ENCODE measurements at regions not wholly inside any gene's neighbourhood (a gene's known extent, or its start where the extent isn't known, plus 50 kb on each side); places are given as distances from the start of the nearest gene placed in this dataset.

DNA sequence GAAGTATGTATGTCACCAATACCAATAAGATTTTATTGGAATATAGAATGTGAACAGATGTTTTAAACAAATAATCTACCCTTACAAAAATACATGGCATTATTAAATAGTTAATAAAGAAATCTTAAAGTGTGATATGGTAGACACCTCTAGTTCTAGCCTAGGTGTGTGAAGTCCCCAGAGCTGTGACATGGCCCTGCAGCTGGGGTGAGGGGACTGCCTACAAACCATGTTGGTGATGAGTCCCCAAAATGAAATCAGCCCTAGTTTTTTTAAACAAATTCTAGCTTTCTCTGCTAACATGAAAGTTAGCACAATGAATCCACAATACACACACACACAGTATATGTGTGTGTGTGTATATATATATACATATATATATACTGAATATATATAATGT, 195.1 kb upstream of the RPS23 start (continued):
- TF ChIP-seq SUZ12 (IDR thresholded peaks at IDR 0.05; ENCODE audit: low read length) (no peak), GTF2F1 (IDR thresholded peaks at IDR 0.05; ENCODE audit: borderline replicate concordance, low read depth, low read length) (no peak), SIX5 (IDR thresholded peaks at IDR 0.05; ENCODE audit: low read depth, low read length) (no peak), PHF8 (conservative IDR thresholded peaks at IDR 0.05; ENCODE audit: low read depth, low read length) (no peak), YY1 (IDR thresholded peaks at IDR 0.05; ENCODE audit: low read depth, low read length) (no peak), TCF12 (IDR thresholded peaks at IDR 0.05; ENCODE audit: low read depth, low read length) (no peak)

Data from H1 (cell line).